Panc1 (cell line): ENCODE measurements at regions not wholly inside any gene's neighbourhood (a gene's known extent, or its start where the extent isn't known, plus 50 kb on each side); places are given as distances from the start of the nearest gene placed in this dataset.

ENCODE experiments used
- POLR2AphosphoS5 ChIP-seq: IDR thresholded peaks from 2 replicates; pipeline ENCODE4 v1.6.1; 2012; ENCODE audit warnings: mild to moderate bottlenecking, low read depth, low read length, moderate library complexity
- SIN3A ChIP-seq: IDR thresholded peaks from 2 replicates; pipeline ENCODE4 v1.6.1; 2012; ENCODE audit warnings: low read depth, mild to moderate bottlenecking, low read length, moderate library complexity, borderline replicate concordance; ENCODE audit not compliant: insufficient read depth
- TCF7L2 ChIP-seq: IDR thresholded peaks from 2 replicates; pipeline ENCODE4 v1.6.1; 2011; ENCODE audit warnings: mild to moderate bottlenecking, low read depth, low read length, inconsistent platforms
- TF ChIP-seq, protein P1 (sequence below): fragments of 450-650 bp; IDR thresholded peaks from 2 replicates; pipeline ENCODE4 v1.5.1; 2017; ENCODE audit warnings: mild to moderate bottlenecking

DNA sequence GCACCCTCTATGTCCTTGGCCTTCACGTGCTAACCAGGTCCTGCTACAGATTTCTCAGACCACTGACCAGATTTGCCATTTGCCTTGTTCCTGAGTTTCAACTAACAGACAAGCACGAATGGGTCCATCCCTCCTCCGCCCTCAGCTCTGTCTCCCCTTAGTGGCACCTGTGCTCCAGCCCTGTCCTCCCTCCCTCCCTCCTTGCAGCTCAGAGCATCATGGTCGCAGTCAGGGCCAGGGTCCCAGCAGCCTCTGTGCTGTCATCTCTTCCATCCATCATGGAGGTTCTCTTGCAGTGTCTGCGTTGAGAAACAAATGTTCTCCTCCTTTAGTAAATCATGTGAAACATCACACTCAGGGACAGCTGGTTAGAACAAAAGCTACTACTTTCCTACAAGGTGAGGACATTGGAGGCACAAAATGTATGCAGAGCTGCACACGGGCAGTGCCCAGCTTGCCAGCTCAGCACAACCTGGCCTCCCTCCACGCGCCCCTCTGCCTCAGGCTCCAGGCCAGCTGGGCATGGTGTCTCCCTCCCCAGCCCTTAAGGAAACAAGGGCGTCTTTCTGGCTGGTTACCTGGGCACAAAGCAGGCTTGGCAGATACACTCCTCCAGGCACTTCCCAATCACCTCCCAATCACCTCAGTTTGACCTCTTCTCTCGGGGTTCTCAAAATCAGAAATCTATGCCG, 79.5 kb upstream of the ATP6AP2 start:
- TF ChIP-seq, protein P1, sequence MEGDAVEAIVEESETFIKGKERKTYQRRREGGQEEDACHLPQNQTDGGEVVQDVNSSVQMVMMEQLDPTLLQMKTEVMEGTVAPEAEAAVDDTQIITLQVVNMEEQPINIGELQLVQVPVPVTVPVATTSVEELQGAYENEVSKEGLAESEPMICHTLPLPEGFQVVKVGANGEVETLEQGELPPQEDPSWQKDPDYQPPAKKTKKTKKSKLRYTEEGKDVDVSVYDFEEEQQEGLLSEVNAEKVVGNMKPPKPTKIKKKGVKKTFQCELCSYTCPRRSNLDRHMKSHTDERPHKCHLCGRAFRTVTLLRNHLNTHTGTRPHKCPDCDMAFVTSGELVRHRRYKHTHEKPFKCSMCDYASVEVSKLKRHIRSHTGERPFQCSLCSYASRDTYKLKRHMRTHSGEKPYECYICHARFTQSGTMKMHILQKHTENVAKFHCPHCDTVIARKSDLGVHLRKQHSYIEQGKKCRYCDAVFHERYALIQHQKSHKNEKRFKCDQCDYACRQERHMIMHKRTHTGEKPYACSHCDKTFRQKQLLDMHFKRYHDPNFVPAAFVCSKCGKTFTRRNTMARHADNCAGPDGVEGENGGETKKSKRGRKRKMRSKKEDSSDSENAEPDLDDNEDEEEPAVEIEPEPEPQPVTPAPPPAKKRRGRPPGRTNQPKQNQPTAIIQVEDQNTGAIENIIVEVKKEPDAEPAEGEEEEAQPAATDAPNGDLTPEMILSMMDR: no peak
- TF ChIP-seq POLR2AphosphoS5 (no peak), SIN3A (no peak), TCF7L2 (no peak)
